GM21447 (cell line): ENCODE measurements at regions not wholly inside any gene's neighbourhood (a gene's known extent, or its start where the extent isn't known, plus 50 kb on each side); places are given as distances from the start of the nearest gene placed in this dataset.
"Not testable (repeated sequence)": the region's sequence is repeated elsewhere in the genome, so short reads cannot be mapped to it uniquely, and the experiment has no call there.

Experiments used
- ATAC-seq: cut with Tn5 transposase; IDR thresholded peaks from one replicate; pipeline ENCODE4 v1.9.1; 2021; ENCODE audit not compliant: unreplicated experiment

DNA sequence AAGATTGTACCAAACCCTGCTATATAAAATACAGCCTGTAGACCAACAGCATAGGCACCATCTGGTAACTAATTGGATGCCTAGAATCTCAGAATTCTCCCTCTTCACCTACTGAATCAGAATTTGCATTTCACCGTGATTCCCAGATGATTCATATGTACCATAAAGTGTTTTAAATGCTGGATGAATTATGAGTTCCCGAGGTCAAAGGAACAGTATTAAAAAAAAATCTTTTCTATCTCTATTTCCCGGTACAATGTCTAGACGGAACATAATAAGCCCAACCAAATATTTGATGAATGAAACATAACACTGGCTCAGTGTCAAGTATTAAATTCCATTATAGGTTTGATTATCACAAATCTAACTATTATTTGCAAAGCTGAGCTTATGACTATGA is 280.0 kb downstream of the ANKRD50 start:
- no peak for ATAC-seq

DNA sequence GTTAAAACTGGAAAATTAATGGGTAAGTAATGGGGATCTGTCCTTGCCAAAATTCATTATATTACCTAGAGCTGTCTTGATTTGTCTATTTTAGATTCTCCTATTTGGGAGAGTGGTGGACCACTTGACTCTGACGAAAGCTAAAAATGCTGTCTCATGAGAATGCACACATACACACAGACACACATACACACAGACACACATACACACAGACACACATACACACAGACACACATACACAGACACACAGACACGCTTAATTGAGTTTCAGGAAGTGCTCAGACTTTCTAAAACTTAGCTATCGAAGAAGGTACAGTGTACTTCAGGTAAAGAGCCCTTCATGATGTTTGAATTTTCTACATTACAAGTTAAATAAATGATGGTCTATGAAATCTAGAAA is 279.5 kb downstream of the ANKRD50 start:
- ATAC-seq: no peak

DNA sequence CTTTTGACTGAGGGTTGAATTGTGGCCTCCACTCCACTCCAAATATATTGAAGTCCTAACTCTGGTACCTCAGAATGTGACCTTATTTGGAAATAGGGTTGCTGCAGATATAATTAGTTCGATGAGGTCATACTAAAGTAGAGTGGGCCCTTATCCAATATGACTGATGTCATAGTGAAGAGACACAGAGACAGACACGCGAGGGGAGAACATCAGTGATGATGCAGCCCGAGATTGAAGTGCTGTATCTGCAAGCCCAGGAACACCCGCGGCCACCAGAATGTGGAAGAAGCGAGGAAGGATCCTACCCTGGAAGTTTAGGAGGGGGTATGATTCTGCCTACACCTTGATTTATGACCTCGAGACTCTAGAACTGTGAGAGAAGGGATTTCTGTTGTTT is 279.0 kb downstream of the ANKRD50 start:
- ATAC-seq: no peak

DNA sequence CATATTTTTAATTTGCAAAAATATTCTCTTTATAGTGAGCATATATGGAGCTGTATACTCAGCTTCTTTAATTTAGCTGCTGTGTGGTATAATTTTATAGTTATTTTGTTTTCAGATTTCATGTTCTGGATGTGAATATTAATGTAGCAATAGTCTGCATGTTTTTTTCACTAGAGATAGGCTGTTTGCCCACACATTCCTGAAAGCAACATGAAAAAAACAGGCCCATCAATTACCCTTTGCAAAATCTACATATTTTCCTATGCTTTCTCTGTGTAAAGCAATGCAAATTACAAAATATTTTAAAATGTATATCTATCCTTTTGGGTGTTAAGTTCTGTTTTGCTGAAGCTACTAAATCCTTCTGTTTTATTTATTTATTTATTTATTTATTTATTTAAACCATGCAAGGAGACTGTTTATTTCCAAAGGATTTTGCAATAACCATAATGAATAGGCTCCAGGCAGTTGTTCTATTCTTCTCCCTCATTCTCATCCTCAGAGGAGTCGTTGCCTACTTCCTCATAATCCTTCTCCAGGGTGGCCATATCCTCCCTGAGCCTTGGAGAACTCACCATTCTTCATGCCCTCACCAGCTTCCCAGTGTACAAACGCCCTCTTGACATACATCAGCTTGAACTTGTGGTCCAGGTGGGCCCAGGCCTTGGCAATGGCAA is 277.1 kb downstream of the ANKRD50 start:
- ATAC-seq: no peak

DNA sequence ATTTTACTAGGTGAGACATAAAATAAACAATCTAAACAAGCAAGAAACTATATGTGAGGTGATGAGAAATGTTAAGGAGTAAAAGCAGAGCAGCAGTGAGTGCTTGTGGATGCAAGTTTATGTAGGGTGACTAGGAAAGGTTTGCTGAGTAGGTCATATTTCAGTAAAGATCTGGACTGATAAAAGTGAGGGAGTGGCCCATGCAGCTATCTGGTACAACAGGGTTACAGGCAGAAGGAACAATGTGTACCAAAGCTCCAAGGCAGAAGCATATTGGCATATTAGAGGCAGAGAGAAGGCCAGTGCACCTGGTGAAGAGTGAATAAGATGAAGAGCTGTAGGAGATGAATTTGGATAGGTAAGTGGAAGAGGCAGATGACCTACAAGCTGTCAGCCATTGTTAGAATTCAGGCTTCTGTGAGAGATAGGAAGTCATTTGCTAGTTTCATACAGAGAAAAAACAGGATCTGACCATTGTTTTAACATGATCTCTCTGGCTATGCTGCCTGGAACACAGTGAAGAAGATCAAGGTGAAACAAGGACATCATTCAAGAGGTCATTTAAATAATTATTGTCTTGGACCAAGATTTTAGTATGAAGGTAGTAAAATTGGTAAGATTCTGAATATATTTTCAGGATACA is 274.6 kb downstream of the ANKRD50 start:
- ATAC-seq: no peak

DNA sequence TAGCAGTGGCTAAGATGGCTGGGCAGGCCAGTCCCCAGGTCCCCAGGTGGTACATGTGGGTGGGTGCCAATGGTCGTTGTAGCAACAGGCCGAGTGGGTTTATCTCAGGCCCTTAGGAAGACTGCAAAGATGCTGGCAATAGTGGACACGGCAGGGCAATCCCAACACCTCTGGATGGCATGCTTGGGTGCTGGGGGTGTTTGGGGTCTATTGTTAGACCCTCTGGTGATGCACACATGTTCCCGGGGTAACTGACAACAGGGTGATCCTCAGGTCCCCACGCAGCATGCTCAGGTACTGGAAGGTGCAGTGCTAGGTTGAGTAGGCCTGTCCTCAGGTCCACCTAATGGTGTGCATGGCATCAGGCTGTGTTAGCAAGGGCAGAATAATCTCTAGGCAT is 267.5 kb downstream of the ANKRD50 start:
- ATAC-seq: no peak

DNA sequence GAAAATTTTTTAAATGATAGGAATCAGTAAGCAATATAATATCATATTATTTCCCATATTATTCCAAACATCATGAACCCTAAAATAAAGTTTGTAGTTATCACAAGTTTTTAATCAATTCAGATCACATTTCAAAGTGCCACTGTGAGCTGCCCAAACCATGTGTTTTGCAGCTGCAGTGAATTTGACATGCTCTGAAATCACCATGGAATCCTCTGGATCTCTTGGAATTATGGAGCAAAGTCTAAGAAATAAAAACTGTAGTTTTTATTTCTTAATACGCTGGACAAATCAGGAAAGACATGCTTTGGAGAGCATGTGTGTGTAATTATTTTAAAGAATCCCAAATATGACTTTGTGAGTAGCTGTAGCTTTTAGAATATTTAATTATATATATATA is 262.7 kb downstream of the ANKRD50 start:
- no peak for ATAC-seq

DNA sequence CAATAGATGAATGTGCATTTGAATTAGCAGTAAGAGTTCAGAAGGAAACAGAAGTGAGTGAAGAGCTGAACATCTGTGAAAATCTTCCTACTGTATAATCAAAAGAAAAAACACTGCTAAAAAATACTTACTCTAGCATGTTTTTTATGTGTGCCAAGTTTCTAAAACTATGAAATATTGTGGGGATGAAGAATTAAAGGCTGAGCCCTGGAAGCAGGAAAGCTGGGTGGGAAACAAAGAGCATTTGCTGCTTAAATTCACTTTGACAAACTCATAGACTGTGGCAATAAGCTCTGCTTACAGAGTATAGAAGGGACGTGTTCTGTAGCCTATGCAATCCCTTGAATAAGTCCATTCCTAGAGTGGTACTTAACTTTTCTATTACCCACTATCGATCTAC is 261.7 kb downstream of the ANKRD50 start:
- no peak for ATAC-seq

DNA sequence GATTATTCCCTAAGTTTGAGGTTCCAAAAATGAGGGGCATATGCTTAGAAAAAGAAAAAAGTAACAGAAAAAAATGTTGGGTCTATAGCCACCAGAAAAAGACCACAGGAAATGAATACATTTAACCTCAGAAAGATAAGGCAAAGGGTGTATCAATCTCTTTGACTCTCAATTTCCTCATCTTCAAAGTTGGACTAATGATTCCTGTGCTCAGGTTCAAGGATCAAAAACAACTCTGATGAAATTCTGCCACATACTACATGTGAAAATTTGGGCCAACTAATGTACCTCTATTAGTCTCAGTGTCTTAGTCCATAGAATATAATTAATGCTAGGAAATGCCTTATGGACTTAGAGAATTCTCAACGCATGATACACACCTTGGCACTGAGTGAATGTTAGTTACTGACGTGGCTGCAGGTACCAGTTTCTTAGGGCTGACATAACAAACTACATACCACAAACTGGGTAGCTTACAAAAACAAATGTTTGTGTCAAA is 257.7 kb downstream of the ANKRD50 start:
- ATAC-seq: no peak

DNA sequence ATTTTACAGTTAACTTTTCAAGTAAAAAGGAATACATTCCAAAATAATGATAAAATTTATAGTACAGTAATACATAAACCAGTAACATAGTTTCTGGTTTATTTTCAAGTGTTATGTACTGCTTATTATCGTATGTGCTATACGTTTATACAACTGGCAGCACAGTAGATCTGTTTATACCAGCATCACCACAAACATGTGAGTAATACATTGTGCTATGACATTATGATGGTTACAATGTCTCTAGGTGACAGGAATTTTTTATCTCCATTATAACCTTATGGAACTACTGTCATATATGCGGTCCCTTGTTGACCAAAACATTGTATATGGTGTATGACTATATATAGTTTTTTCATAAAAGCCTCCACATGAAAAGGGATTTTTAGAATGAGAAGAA is 256.9 kb downstream of the ANKRD50 start:
- no peak for ATAC-seq

DNA sequence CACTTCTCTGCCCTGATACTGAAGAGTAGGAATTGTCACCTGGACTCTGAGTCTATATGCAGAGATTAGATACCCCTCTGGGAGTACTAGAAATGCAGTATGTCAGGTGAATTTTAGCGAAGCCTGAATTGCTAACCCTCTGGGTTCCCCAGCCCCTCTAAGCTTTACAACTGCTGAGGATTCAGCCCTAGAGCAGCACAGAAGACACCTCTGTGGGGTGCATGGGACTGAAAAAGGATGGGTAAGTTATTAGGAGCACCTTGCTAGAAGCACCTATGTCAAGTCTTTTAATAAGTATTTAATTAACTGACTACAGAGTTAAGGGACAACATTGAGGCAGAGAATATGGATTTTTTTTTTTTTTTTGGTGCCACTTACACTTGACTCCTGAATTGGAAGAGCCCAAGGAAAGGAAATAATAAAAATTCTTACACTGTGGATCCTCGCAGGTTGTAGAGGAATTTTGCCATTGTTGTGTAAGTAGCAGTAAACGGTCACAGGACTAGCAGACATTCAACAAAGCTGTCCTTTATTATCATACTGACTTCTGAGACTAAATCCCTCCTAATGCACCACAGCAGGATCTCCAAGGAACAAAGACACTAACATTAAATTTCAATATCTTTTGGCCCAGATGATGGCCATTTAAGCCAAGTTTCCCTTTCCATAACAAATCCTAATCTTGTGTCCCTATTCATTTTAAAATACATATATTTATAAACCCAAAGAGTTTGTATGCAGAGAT is 253.2 kb downstream of the ANKRD50 start:
- no peak for ATAC-seq

DNA sequence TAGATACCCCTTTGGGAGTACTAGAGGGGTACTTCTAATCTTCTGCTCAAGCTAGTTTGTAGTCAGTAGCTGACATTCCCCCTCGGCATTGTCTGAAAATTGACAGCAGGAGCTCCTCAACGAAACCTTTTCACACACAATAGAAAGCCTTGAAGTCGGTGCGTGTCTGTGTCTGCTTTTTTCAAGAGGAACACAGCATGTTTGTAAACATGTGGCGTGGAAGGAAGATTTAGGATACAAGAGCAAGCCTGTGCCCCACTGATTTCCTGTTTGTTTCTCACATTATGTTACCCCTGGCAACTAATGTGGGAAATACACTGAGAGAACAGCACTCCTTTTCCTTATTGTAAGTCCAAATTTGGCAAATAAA is 252.6 kb downstream of the ANKRD50 start:
- no peak for ATAC-seq

DNA sequence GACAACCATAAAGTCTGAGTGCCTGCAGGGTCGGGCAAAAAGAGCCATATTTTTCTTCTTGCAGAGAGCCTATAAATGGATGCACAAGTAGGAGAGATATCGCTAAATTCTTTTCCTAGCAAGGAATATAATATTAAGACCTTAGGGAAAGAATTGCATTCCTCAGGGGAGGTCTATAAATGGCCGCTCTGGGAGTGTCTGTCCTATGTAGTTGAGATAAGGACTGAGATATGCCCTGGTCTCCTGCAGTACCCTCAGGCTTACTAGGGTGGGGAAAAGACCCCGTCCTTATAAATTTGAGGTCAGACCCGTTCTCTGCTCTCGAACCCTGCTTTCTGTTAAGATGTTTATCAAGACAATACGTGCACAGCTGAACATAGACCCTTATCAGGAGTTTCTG is 250.9 kb downstream of the ANKRD50 start:
- ATAC-seq: not testable (repeated sequence)

DNA sequence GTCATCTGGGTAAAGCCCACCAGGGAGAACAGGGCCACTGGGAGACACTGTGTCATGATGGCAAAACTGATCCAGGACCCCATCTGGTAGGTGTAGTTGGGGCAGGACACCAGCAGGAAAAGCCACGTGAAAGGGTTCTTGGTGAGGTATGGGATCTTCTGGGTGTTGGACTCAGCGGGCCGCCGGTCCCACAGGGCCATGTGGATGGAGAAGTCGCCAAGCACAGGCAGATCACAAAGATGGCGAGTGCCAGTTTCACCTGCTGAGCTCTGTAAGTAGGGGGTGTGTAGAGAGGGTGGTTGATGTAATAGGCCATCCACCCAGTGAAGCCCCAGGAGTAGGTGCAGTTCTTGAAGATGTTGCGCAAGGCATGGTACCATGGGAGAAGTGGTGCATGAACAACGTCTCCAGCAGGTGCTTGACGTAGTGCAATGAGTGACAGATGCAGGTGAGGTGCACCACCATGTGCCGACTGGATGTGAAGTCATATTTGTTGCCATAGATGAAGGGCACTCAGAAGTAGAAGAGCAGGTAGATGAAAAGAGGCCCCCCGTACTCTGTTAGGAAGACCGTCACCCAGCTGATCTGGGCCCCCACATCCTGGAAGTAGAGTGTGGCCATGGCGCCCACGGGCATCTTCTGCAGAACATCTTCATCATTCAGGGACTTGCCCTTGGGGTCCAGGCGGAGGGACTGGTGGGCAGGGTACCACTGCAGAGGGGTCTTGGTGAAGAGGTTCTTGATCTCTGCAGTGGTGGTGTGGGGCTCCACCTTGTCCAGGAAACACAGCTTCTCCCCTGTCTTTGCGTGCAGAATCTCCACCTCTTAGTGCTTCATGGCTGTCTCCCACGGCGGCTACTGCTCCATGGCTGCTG is 249.3 kb downstream of the ANKRD50 start:
- no peak for ATAC-seq

DNA sequence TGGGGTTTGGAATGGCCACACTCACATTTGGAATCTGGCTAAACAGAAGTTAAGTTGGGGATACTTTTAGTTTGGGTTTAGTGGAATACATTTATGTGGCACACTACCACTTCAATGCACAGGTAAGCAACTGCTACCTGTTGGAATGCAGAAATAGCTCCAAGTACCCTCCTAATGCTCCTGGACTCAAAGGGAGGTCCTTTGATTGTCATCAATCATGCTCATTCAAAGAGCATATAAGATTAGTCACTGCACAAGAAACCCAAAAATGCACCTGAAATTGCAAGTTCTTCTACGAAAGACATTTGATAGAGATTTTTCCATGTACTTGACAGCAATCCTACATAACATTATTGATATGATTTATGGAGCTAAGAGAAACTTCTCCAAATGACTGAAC is 247.7 kb downstream of the ANKRD50 start:
- ATAC-seq: no peak

DNA sequence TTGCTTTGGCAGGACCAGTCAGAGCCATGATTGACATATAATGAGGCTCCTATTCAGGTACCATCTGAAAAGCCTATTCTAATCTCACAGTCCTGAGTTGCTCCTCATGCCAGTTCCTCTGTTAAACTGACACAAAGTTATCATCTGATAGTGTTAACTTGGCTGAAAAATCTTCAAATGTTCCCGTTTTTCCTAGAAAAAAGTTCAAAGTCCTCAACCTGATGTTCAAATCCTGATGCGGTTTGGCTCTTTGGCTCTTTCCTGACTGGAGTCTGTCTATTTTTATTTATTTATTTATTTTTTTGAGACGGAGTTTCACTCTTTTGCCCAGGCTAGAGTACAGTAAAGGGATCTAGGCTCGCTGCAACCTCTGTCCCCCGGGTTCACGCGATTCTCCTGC is 244.2 kb downstream of the ANKRD50 start:
- ATAC-seq: no peak

DNA sequence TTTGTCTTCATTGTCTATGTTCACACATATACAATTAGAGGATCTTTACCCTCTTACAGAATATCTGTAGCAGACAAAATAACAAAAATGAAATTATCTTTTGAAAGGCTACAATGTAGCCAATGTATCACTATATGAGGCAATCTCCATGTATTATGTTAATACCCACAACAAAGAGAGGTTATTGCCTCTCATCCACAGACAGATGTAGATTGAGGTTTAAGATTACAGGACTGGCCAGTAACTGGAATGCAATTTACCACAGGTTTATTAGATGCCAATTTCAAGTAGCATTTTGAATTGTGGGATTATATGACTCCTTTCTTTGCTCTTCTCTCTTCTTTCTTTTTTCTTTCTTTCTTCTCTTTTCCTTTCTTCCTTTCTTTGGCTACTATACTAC is 242.6 kb downstream of the ANKRD50 start:
- ATAC-seq: no peak

DNA sequence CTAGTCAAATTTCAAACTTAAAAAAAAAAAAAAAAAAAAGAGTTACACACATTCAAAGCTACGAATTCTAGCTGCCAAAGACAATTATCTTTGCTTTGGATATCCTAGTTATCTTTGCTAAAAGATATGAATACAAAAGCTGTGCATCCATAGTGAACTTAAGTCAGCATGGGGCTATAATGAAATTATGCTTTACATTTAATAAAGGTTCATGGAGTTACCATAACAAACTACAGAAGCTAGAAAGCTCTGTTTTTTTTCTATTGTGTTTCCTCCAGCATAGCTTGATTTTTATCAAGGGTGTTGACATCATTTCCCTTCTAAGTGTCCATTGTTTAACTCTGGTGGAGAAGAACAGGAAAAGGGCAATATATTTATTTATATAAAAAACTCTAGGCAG is 234.1 kb downstream of the ANKRD50 start:
- no peak for ATAC-seq

DNA sequence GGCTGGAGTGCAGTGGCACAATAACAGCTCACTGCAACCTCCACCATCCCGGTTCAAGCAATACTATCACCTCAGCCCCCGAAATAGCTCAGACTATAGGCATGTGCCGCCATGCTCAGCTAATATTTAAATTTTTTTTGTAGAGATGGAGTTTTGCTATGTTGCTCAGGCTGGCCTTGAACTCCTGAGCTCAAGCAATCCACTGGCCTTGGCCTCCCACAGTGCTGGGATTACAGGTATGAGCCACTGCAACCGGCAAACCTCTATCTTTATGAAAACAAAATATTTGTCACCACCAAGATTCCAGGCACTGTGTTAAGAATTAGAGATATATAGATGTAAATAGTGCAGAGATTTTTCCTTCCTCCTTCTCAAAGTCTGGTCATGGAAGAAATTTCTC is 232.5 kb downstream of the ANKRD50 start:
- ATAC-seq: no peak

DNA sequence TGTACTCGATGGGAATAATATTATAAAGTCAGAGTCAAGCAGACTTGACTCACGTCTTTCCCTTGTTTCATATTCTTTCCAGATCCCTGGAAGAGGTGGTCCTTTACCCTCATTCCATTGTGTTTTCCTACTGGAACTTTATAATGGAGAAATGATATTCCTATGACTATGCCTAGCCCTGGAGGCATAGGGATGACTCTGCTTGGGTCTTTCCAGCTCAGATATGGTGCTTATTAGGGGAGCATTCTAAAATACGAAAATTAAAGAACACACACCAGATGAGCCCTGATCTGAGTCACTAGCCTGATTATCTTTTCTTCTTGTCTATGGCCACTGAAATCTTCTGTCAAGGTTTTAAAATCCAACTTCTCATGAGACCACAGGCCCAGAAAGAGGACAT is 231.4 kb downstream of the ANKRD50 start:
- ATAC-seq: no peak
